ENCODE measurements at regions not wholly inside any gene's neighbourhood (a gene's known extent, or its start where the extent isn't known, plus 50 kb on each side); places are given as distances from the start of the nearest gene placed in this dataset.

DNA sequence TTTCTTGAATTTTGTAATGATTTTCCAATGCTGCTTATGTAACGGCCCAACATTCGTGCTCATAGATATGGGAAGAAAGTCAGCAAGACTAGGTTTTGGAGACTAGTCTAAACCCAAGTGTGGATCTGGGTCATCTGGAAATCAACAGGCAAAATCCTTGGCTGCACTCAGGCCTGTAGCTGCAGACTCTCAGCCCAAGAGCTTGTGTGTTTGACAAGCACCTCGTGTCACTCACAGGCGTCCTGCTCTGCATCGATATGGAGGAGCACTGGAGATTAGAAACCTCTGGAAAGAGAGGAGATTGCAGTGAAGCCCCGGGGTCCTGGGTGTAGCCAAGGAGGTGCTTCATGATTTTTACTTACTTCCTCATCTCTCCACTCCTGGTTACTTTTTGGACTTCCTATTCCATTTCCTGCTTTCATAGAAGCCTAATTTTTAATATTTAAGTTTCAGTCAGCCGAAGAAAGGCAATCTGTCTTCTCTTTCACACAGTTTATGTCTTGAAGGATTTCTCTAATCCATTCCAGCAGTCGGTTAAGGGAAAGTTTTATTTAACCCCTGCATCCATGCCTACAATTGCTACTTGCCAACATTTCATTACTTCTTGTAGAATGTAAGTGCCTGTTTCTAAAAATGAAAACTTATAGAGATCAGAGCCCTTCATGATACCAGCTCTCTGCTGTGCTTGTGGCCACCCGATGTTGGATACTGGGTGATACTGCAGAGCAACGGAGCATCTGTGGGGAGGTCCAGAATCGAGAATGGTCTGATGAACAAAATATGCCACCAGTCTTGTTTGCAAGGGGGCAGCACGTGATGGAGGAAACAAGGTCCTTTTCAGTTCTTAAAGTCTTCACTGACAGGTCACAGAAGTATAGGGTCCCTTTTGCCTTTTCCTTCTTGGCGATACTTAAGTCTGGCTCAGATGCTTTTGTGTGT is 296.3 kb downstream of the QKI start:
- Mint-ChIP-seq H3K4me1 (ENCODE audit: low read depth, unreplicated experiment) (peaks cover 18% of the 10 kb centered on the region), H3K27ac (ENCODE audit: unreplicated experiment) (no peak overlapping the region), H3K9me3 (ENCODE audit: unreplicated experiment) (no peaks in the 10 kb centered on the region), H3K36me3 (ENCODE audit: unreplicated experiment) (no peaks in the 10 kb centered on the region), H3K4me3 (ENCODE audit: unreplicated experiment) (no peak overlapping the region), H3K27me3 (ENCODE audit: unreplicated experiment) (peaks cover 1% of the 10 kb centered on the region)
- TF ChIP-seq, protein P1, sequence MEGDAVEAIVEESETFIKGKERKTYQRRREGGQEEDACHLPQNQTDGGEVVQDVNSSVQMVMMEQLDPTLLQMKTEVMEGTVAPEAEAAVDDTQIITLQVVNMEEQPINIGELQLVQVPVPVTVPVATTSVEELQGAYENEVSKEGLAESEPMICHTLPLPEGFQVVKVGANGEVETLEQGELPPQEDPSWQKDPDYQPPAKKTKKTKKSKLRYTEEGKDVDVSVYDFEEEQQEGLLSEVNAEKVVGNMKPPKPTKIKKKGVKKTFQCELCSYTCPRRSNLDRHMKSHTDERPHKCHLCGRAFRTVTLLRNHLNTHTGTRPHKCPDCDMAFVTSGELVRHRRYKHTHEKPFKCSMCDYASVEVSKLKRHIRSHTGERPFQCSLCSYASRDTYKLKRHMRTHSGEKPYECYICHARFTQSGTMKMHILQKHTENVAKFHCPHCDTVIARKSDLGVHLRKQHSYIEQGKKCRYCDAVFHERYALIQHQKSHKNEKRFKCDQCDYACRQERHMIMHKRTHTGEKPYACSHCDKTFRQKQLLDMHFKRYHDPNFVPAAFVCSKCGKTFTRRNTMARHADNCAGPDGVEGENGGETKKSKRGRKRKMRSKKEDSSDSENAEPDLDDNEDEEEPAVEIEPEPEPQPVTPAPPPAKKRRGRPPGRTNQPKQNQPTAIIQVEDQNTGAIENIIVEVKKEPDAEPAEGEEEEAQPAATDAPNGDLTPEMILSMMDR (IDR thresholded peaks at IDR 0.05; ENCODE audit: partially characterized antibody, unreplicated experiment): no peak
- no peak for DNase-seq

- H3K9me3 Mint-ChIP-seq (ENCODE audit: unreplicated experiment): no peaks in the 10 kb centered on the region
- peaks cover 18% of the 10 kb centered on the region for H3K4me1 Mint-ChIP-seq (ENCODE audit: low read depth, unreplicated experiment)
- H3K4me3 Mint-ChIP-seq (ENCODE audit: unreplicated experiment): no peak overlapping the region
- peaks cover 1% of the 10 kb centered on the region for H3K27me3 Mint-ChIP-seq (ENCODE audit: unreplicated experiment)
- H3K36me3 Mint-ChIP-seq (ENCODE audit: unreplicated experiment): no peaks in the 10 kb centered on the region
- H3K27ac Mint-ChIP-seq (ENCODE audit: unreplicated experiment): no peak overlapping the region
- TF ChIP-seq, protein P1 (IDR thresholded peaks at IDR 0.05; ENCODE audit: partially characterized antibody, unreplicated experiment): no peak
- no peak for DNase-seq
These were observed 295.2 kb downstream of the QKI start for GRCh38 chr6:163709693-163710092.

- Mint-ChIP-seq H3K9me3 (ENCODE audit: unreplicated experiment) (no peaks in the 10 kb centered on the region), H3K4me1 (ENCODE audit: low read depth, unreplicated experiment) (peaks cover 18% of the 10 kb centered on the region), H3K4me3 (ENCODE audit: unreplicated experiment) (no peak overlapping the region), H3K27me3 (ENCODE audit: unreplicated experiment) (peaks cover 1% of the 10 kb centered on the region), H3K27ac (ENCODE audit: unreplicated experiment) (no peak overlapping the region), H3K36me3 (ENCODE audit: unreplicated experiment) (no peaks in the 10 kb centered on the region)
- TF ChIP-seq, protein P1 (IDR thresholded peaks at IDR 0.05; ENCODE audit: partially characterized antibody, unreplicated experiment): no peak
- DNase-seq: no peak
These were observed 294.7 kb downstream of the QKI start for GRCh38 chr6:163709255-163709654.

DNA sequence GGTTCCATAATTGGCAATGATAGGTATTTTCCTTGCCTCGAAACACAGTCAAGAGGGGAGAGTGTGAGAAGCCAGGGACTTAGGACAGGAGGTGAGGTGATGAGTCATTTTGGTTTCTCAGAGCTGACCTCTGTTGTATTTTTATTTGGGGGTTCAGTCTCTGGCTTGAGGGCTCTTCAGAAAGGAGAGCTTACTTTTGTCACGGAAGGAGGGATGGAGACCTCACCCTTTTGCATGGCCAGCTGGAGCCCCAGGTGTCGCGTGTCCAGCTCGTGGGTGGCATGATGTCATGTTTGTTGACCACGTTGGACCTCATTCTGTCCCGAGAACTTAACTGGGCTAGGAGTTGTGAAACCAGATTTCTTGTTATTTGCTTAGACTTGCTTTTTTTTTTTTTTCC is 293.9 kb downstream of the QKI start:
- H3K27me3 Mint-ChIP-seq (ENCODE audit: unreplicated experiment): peaks cover 1% of the 10 kb centered on the region
- H3K4me1 Mint-ChIP-seq (ENCODE audit: low read depth, unreplicated experiment): peaks cover 18% of the 10 kb centered on the region
- H3K4me3 Mint-ChIP-seq (ENCODE audit: unreplicated experiment): no peak overlapping the region
- TF ChIP-seq, protein P1 (IDR thresholded peaks at IDR 0.05; ENCODE audit: partially characterized antibody, unreplicated experiment): no peak
- no peaks in the 10 kb centered on the region for H3K36me3 Mint-ChIP-seq (ENCODE audit: unreplicated experiment)
- H3K9me3 Mint-ChIP-seq (ENCODE audit: unreplicated experiment): peaks cover 2% of the 10 kb centered on the region
- DNase-seq: no peak
- H3K27ac Mint-ChIP-seq (ENCODE audit: unreplicated experiment): no peak overlapping the region
